K562 (cell line): ENCODE measurements at regions not wholly inside any gene's neighbourhood (a gene's known extent, or its start where the extent isn't known, plus 50 kb on each side); places are given as distances from the start of the nearest gene placed in this dataset.

ENCODE experiments used
- ATAC-seq: fragments of 200-7000 bp; cut with Tn5 transposase; 3 replicates; pipeline ENCODE4 v1.9.1; 2020; ENCODE audit warnings: moderate library complexity
- BruUV-seq: library from RNA; stranded (reverse); fragments of 400-500 nt; replicated peaks from 2 replicates; lab custom pipeline; 2021; lab: Mats Ljungman, UMichigan
- CTCF ChIA-PET: fragments of 300-600 bp; formaldehyde crosslinking; extraction: SDS; loops from one replicate; lab custom pipeline; 2021; ENCODE audit warnings: low intra/inter-chr PET ratio; lab: Yijun Ruan, JAX
- POLR2A ChIA-PET: fragments of 300-600, 350-650 bp; sonication (Branson Sonifier 250); formaldehyde crosslinking; extraction: SDS; loops from one replicate; lab custom pipeline; 2021; ENCODE audit warnings: antibody characterized with exemption, inconsistent platforms; lab: Yijun Ruan, JAX
- DNase-seq, 4 experiments: peaks; one replicate each; pipeline versions ENCODE4 v3.0.0 to v3.0.0-alpha.2; 2011 to 2018; ENCODE audit warnings: low spot score in 3 of 4, mixed read lengths in 3 of 4; ENCODE audit errors: extremely low read depth in 1 of 4
- FAIRE-seq: peaks from 2 replicates; lab custom pipeline; 2011; peaks lifted over from hg19 to GRCh38; lab: Jason Lieb, UNC
- H2AFZ ChIP-seq: 2 replicates; pipeline ENCODE4 v1.6.0; 2011; ENCODE audit warnings: low read depth, low read length, control low read depth, inconsistent platforms
- H3K27ac ChIP-seq: fragments of 200-600 bp; 3 replicates; pipeline ENCODE4 v1.8.0; 2011; ENCODE audit warnings: low read depth, mild to moderate bottlenecking, control low read depth, inconsistent platforms, low read length, moderate library complexity, mixed read lengths; ENCODE audit errors: extremely low read depth
- H3K27me3 ChIP-seq, 2 experiments: fragments of 300-600 bp in 1 of 2; 2 replicates in 1 of 2; 3 replicates in 1 of 2; pipeline versions ENCODE4 v1.6.0 to v1.8.0; 2011; ENCODE audit warnings: inconsistent platforms in 2 of 2, low read length in 2 of 2, mild to moderate bottlenecking in 1 of 2, mixed read lengths in 1 of 2, moderate library complexity in 1 of 2; ENCODE audit not compliant: control insufficient read depth in 2 of 2, insufficient read depth in 2 of 2
- H3K36me3 ChIP-seq: fragments of 300-600 bp; 3 replicates; pipeline ENCODE4 v1.8.0; 2011; ENCODE audit warnings: mild to moderate bottlenecking, low read length, inconsistent platforms; ENCODE audit not compliant: control insufficient read depth, insufficient read depth
- H3K4me1 ChIP-seq, 2 experiments: fragments of 200-600 bp in 1 of 2; replicated peaks in 1 of 2; 2 replicates in 1 of 2; 3 replicates in 1 of 2; pipeline versions ENCODE4 v1.5.1 to v1.8.0; 2011; ENCODE audit warnings: inconsistent platforms in 2 of 2, low read length in 2 of 2, mild to moderate bottlenecking in 1 of 2, mixed read lengths in 1 of 2, moderate library complexity in 1 of 2; ENCODE audit not compliant: control insufficient read depth in 2 of 2, insufficient read depth in 2 of 2
- H3K4me2 ChIP-seq: 2 replicates; pipeline ENCODE4 v1.6.1; 2011; ENCODE audit warnings: low read length, control low read depth, inconsistent platforms, mixed read lengths; ENCODE audit not compliant: insufficient read depth
- H3K4me3 ChIP-seq: fragments of 200-600 bp; sonication (generic), shearing (Covaris generic); 2 replicates; pipeline ENCODE4 v1.5.1; 2016; ENCODE audit warnings: control low read depth, inconsistent platforms
- H3K79me2 ChIP-seq: fragments of 200-600 bp; 3 replicates; pipeline ENCODE4 v1.8.0; 2011; ENCODE audit warnings: low read length, inconsistent platforms; ENCODE audit not compliant: control insufficient read depth, insufficient read depth
- H3K9ac ChIP-seq, 2 experiments: 2 replicates each; pipeline versions ENCODE4 v1.6.0 to v1.6.1; 2011; ENCODE audit warnings: low read depth in 2 of 2, low read length in 2 of 2, control low read depth in 1 of 2, inconsistent platforms in 1 of 2, mild to moderate bottlenecking in 1 of 2, mixed read lengths in 1 of 2; ENCODE audit not compliant: insufficient read depth in 1 of 2
- H3K9me1 ChIP-seq: one replicate; pipeline ENCODE4 v1.6.0; 2011; ENCODE audit warnings: inconsistent platforms, mild to moderate bottlenecking, low read length, moderate library complexity; ENCODE audit not compliant: control insufficient read depth, insufficient read depth
- H3K9me3 ChIP-seq: replicated peaks from 2 replicates; pipeline ENCODE4 v1.5.1; 2011; ENCODE audit warnings: low read depth, low read length, inconsistent platforms; ENCODE audit not compliant: control insufficient read depth, insufficient read depth
- H4K20me1 ChIP-seq: replicated peaks from 2 replicates; pipeline ENCODE4 v1.6.1; 2011; ENCODE audit warnings: low read length, inconsistent platforms, mixed read lengths; ENCODE audit not compliant: control insufficient read depth, insufficient read depth
- BCL6 ChIP-seq: fragments of 250-450 bp; sonication (Bioruptor Pico); IDR thresholded peaks from 2 replicates; pipeline ENCODE4 v1.4.0; 2020
- C11orf30 ChIP-seq: fragments of 450-650 bp; IDR thresholded peaks from 2 replicates; pipeline ENCODE4 v1.6.1; 2016; ENCODE audit warnings: low read depth, mild to moderate bottlenecking
- CEBPB ChIP-seq: fragments of 450-650 bp; IDR thresholded peaks from 2 replicates; pipeline ENCODE4 v1.6.1; 2016; ENCODE audit warnings: missing genetic modification characterization, missing compliant biosample characterization
- KAT8 ChIP-seq: fragments of 450-650 bp; IDR thresholded peaks from 2 replicates; pipeline ENCODE4 v1.6.1; 2016; ENCODE audit warnings: low read depth, mild to moderate bottlenecking
- KLF1 ChIP-seq: fragments of 450-650 bp; IDR thresholded peaks from 2 replicates; pipeline ENCODE4 v1.6.1; 2016; ENCODE audit warnings: missing genetic modification characterization, missing compliant biosample characterization
- MAFG ChIP-seq: fragments of 450-650 bp; conservative IDR thresholded peaks from 2 replicates; pipeline ENCODE4 v1.6.1; 2016; ENCODE audit warnings: missing genetic modification characterization, missing compliant biosample characterization
- MAFK ChIP-seq: IDR thresholded peaks from 2 replicates; pipeline ENCODE4 v1.6.1; 2011; ENCODE audit warnings: low read length, improper control_type of control experiment
- MYC ChIP-seq, 2 experiments: fragments of 250-450 bp in 1 of 2; sonication (Bioruptor Pico) in 1 of 2; IDR thresholded peaks; 2 replicates each; pipeline versions ENCODE4 v1.5.1 to v1.6.1; 2012 to 2021; ENCODE audit warnings: low read depth in 2 of 2, borderline replicate concordance in 1 of 2, improper control_type of control experiment in 1 of 2, low read length in 1 of 2, mild to moderate bottlenecking in 1 of 2, moderate library complexity in 1 of 2
- NCOA4 ChIP-seq: fragments of 450-650 bp; IDR thresholded peaks from 2 replicates; pipeline ENCODE4 v1.6.1; 2018; ENCODE audit warnings: mild to moderate bottlenecking; ENCODE audit not compliant: partially characterized antibody
- SRSF1 ChIP-seq: fragments of 200-400 bp; formaldehyde crosslinking; IDR thresholded peaks from 2 replicates; pipeline ENCODE4 v1.6.1; 2017; ENCODE audit warnings: mild to moderate bottlenecking, low read depth, low read length, moderate library complexity
- ZNF316 ChIP-seq: fragments of 450-650 bp; IDR thresholded peaks from 2 replicates; pipeline ENCODE4 v1.6.1; 2016
- WGBS: fragments of 100-300 bp; shearing (Covaris generic); methylation state at CpG from one replicate; pipeline ENCODE4 v1.1.6; 2016; ENCODE audit warnings: low coverage, mixed read lengths; ENCODE audit not compliant: insufficient coverage; ENCODE audit errors: missing lambda C conversion rate; 5-methylcytosine and 5-hydroxymethylcytosine counted together
- in situ Hi-C: fragments of 300-500 bp; cut with MboI; formaldehyde crosslinking; loops from 4 replicates; pipeline ENCODE4 v1.15.0; 2018; ENCODE audit warnings: inconsistent platforms, mixed read lengths
- intact Hi-C: fragments of 100-400 bp; cut with micrococcal nuclease; formaldehyde crosslinking; loops from 2 replicates; pipeline ENCODE4 v1.14.2; 2022
- TF ChIP-seq, protein P1 (sequence below): sonication (generic); formaldehyde crosslinking; IDR thresholded peaks from 2 replicates; pipeline ENCODE4 v1.8.1; 2023; ENCODE audit warnings: missing genetic modification reagents, mild to moderate bottlenecking, borderline replicate concordance
- TF ChIP-seq, protein P2 (sequence below), 2 experiments: fragments of 450-650 bp in 1 of 2; IDR thresholded peaks; 2 replicates each; pipeline ENCODE4 v1.6.1; 2011 to 2017; ENCODE audit warnings: low read depth in 2 of 2, antibody characterized with exemption in 1 of 2, borderline replicate concordance in 1 of 2, low read length in 1 of 2, mild to moderate bottlenecking in 1 of 2, mixed read lengths in 1 of 2; ENCODE audit not compliant: control insufficient read depth in 1 of 2

DNA sequence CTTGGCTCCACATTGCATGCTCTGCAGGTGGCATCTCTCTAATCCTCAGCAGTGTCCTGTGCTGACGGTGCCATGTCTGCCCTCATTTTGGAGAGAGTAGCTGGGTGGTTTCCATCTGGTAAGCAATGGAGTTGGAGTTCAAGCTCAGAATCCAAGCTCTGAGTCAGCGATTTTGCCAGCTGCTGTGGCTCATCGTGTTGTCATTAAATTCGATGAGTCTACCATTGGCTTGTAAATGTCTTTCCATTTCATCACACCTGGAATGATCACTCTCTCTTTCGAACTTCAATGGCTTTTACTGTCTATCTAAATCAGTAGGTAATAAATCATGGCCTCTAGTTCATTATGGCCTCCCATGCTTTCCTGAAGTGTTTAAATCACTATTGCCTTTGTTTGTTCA is 378.5 kb upstream of the TSHZ2 start:
- CTCF ChIA-PET: interaction anchor here (0.6 kb wide), 1 partner anchor 17 kb away, joined by 6 read pairs; no protein-coding TSS in a partner anchor
- DNase-seq (no peak), FAIRE-seq (no peak), ATAC-seq (no peak)
- in situ Hi-C loops: no loop called here
- Histone ChIP-seq H3K9ac (no peak overlapping the region), H3K4me1 (no peaks in the 10 kb centered on the region), H2AFZ (no peak overlapping the region), H3K79me2 (no peaks in the 10 kb centered on the region), H4K20me1 (no peaks in the 10 kb centered on the region), H3K27me3 (no peaks in the 10 kb centered on the region), H3K27ac (no peak overlapping the region), H3K36me3 (no peaks in the 10 kb centered on the region), H3K4me2 (no peak overlapping the region), H3K9me3 (no peaks in the 10 kb centered on the region), H3K4me3 (no peak overlapping the region), H3K9me1 (no peaks in the 10 kb centered on the region)
- intact Hi-C loops: no loop called here
- WGBS: 12% methylated on average over 5 of the region's 5 CpGs
- POLR2A ChIA-PET: no interaction called here
- no TSS peak for BruUV-seq
- TF ChIP-seq MYC (IDR thresholded peaks at IDR 0.05; ENCODE audit: low read depth, low read length): no peak
- TF ChIP-seq MYC (CRISPR knock-in tag; IDR thresholded peaks at IDR 0.05; ENCODE audit: borderline replicate concordance, low read depth): no peak
- no peak for TF ChIP-seq BCL6 (CRISPR knock-in tag)
- no peak for TF ChIP-seq NCOA4
- no peak for TF ChIP-seq KAT8
- TF ChIP-seq, protein P1, sequence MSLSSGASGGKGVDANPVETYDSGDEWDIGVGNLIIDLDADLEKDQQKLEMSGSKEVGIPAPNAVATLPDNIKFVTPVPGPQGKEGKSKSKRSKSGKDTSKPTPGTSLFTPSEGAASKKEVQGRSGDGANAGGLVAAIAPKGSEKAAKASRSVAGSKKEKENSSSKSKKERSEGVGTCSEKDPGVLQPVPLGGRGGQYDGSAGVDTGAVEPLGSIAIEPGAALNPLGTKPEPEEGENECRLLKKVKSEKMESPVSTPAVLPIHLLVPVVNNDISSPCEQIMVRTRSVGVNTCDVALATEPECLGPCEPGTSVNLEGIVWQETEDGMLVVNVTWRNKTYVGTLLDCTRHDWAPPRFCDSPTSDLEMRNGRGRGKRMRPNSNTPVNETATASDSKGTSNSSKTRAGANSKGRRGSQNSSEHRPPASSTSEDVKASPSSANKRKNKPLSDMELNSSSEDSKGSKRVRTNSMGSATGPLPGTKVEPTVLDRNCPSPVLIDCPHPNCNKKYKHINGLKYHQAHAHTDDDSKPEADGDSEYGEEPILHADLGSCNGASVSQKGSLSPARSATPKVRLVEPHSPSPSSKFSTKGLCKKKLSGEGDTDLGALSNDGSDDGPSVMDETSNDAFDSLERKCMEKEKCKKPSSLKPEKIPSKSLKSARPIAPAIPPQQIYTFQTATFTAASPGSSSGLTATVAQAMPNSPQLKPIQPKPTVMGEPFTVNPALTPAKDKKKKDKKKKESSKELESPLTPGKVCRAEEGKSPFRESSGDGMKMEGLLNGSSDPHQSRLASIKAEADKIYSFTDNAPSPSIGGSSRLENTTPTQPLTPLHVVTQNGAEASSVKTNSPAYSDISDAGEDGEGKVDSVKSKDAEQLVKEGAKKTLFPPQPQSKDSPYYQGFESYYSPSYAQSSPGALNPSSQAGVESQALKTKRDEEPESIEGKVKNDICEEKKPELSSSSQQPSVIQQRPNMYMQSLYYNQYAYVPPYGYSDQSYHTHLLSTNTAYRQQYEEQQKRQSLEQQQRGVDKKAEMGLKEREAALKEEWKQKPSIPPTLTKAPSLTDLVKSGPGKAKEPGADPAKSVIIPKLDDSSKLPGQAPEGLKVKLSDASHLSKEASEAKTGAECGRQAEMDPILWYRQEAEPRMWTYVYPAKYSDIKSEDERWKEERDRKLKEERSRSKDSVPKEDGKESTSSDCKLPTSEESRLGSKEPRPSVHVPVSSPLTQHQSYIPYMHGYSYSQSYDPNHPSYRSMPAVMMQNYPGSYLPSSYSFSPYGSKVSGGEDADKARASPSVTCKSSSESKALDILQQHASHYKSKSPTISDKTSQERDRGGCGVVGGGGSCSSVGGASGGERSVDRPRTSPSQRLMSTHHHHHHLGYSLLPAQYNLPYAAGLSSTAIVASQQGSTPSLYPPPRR (CRISPR knock-in tag): no peak
- TF ChIP-seq CEBPB (tag): no peak
- TF ChIP-seq KLF1 (tag): no peak
- 0 out of 2 replicates have a peak, but pooled peaks have one; percentile 28 for TF ChIP-seq MAFK
- no peak for TF ChIP-seq SRSF1
- TF ChIP-seq ZNF316: peak; percentile 51; the same call in 1 of the 2 replicates
- TF ChIP-seq, protein P2, sequence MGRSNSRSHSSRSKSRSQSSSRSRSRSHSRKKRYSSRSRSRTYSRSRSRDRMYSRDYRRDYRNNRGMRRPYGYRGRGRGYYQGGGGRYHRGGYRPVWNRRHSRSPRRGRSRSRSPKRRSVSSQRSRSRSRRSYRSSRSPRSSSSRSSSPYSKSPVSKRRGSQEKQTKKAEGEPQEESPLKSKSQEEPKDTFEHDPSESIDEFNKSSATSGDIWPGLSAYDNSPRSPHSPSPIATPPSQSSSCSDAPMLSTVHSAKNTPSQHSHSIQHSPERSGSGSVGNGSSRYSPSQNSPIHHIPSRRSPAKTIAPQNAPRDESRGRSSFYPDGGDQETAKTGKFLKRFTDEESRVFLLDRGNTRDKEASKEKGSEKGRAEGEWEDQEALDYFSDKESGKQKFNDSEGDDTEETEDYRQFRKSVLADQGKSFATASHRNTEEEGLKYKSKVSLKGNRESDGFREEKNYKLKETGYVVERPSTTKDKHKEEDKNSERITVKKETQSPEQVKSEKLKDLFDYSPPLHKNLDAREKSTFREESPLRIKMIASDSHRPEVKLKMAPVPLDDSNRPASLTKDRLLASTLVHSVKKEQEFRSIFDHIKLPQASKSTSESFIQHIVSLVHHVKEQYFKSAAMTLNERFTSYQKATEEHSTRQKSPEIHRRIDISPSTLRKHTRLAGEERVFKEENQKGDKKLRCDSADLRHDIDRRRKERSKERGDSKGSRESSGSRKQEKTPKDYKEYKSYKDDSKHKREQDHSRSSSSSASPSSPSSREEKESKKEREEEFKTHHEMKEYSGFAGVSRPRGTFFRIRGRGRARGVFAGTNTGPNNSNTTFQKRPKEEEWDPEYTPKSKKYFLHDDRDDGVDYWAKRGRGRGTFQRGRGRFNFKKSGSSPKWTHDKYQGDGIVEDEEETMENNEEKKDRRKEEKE (IDR thresholded peaks at IDR 0.05; ENCODE audit: borderline replicate concordance in 1 of 2, control insufficient read depth in 1 of 2, low read depth in 2 of 2, low read length in 1 of 2): no peak
- TF ChIP-seq MAFG: peak; percentile 29; the same call in 1 of the 2 replicates
- TF ChIP-seq C11orf30: peak; percentile 41; the same call in 1 of the 2 replicates
